B cell (primary cell): ENCODE measurements at regions not wholly inside any gene's neighbourhood (a gene's known extent, or its start where the extent isn't known, plus 50 kb on each side); places are given as distances from the start of the nearest gene placed in this dataset.
"Not testable (repeated sequence)": the region's sequence is repeated elsewhere in the genome, so short reads cannot be mapped to it uniquely, and the experiment has no call there.

Experiments used
- CTCF ChIP-seq: fragments of 200-600 bp; IDR thresholded peaks from one replicate; pipeline ENCODE4 v1.8.0; 2022; ENCODE audit warnings: antibody characterized with exemption, mild to moderate bottlenecking
- EZH2 ChIP-seq: IDR thresholded peaks from 2 replicates; pipeline ENCODE4 v1.6.1; 2012; ENCODE audit warnings: borderline replicate concordance, low read depth, mild to moderate bottlenecking, moderate library complexity, low read length; ENCODE audit not compliant: insufficient read depth, poor library complexity, severe bottlenecking

- not testable (repeated sequence) for TF ChIP-seq CTCF, EZH2
These were observed 1217.5 kb upstream of the ATXN8OS start for GRCh38 chr13:68890101-68890500.
